ENCODE measurements at regions not wholly inside any gene's neighbourhood (a gene's known extent, or its start where the extent isn't known, plus 50 kb on each side); places are given as distances from the start of the nearest gene placed in this dataset.

GRCh38 chr18:42401131-42401673 lies 446.2 kb downstream of the PIK3C3 start:
- no peak for DNase-seq (ENCODE audit: low read depth)

DNA sequence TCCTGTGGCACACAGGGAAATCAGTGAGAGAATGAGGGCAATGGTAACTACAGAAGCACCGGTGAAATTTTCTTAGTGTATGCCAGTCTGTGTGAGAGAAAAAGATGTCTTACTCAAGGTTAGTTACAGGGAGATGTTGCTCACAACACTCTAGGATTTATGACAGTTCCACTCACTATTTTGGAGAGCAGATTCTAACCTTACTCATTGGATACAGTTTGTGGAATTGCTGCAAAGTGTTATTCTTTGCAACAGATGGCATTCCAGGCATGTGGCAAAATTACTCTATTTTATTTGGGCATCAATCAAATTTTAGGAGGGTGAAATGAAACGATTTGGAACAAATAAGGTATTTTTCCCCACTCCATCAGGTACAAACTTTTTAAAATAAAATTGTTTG lies 449.1 kb downstream of the PIK3C3 start:
- no peak for DNase-seq (ENCODE audit: low read depth)

DNA sequence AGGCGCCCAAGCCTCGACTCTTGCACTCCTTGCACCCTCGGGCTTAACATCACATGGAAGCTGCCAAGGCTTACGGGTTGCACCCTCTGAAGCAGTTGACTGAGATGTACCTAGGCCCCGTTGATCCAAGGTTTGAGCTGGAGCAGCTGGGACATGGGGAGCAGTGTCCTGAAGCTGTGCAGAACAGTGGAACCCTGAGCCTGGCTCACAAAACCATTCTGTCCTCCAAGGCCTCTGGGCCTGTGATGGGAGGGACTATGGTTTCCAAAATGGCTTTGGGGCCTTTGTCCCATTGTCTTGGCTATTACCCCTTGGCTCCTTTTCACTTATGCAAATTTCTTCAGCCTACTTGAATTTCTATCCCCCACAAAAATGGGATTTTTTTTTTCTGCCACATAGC lies 454.0 kb downstream of the PIK3C3 start:
- no peak for DNase-seq (ENCODE audit: low read depth)

DNA sequence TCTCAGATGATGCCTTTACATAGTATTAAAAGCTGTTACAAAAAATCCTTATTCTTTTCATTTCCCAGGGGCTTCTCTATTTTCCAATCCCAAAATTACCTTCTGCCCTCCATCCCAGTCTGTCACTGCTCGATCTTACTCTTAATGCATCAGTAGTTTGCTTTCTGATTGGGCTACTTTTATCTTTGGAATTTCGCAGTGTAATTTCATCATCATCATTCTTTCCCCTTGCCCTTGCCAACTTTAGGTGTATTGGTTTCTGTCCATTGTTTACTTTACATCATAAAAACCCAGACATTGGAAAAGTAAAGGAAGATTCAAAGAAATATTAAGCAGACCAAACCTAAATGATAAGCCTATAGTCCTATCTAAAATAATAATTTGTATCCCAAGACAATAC lies 457.2 kb downstream of the PIK3C3 start:
- DNase-seq (ENCODE audit: low read depth), result no peak

DNA sequence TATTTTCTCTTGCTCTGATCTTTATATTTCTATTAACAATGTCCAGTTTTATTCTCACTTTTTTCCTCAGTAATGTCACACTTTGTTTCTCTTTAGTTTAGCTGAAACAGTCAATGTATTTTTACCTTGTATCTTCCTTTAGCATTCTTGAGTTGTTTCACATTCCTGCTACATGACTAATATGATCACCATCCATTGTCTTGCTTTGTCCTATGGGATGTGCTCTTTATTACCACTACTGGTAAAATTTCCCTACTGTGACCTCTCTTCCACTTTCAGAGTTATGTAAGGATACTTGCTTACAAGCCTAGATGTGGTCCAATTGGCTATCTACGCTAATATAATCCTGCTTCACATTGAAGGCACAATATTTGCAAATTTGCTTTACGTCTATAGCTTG lies 457.9 kb downstream of the PIK3C3 start:
- DNase-seq (ENCODE audit: low read depth), result peak; percentile 41

DNA sequence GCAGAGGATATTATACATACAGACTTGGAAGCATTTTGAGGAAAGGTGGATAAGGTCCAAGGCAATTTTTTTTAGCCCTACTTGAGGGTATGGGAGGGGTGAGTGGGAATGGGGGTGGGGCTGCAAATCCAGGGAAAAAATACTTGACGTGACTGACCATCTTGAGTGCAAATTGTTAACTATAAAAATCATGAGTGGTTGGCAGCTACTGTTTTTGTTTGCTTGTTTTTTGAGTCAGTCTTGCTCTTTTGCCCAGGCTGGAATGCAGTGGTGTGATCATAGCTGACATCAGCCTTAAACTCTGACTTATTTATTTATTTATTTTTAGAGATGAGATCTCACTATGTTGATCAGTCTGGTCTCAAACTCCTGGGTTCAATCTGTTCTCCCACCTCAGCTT lies 458.8 kb downstream of the PIK3C3 start:
- DNase-seq (ENCODE audit: low read depth), result peak; percentile 23

DNA sequence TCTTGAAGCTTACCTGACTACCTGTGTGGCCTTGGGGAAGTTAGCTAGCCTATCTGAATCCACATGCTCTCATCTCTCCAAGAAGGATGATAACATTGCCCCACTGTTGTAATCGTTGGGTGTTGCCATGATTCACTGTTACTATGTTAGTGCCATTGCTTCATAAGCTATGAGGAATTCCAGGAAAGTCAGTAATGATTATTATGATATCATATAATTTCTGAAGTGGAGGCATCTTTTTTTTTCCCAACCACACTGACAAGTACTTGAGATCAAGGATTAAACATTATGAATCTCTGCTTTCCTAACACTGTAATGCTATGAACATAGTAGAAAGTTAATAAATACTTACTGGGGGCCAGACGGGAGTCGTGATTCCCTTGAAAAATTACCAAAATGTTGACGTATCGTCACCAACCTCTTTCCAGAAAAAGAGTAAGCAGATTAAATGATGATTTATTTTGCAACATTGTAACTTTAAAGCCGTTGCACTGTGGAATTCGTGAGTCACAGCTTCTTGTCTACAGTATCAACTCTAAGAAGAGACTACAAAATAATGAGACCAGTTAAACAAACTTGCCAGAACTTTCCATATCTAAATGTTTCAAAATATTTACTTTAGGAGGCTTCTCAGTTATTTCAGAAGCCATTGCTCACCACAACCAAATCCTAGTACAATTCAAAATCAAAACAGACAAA lies 459.9 kb downstream of the PIK3C3 start:
- DNase-seq (ENCODE audit: low read depth), result peak; percentile 71

GRCh38 chr18:42417189-42417588 lies 462.2 kb downstream of the PIK3C3 start:
- no peak for DNase-seq (ENCODE audit: low read depth)

DNA sequence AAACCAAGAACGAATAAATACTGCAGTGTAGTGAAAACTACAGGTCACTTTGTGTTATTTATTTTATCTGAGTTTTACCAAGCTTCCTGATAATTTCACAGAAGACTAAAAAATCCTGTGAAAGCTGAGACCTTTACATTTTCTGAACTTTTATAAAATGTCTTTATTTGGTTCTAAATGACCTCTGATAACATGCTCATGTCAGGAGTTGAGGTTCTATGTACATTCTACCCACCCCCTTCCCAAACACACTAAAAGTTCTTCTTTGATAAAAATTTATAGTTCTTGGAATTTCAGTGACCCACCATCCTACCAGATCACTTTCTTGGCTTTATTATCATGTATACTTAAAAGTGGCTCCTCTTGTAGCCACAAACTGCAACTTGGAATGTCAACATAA lies 463.1 kb downstream of the PIK3C3 start:
- no peak for DNase-seq (ENCODE audit: low read depth)

- no peak for DNase-seq (ENCODE audit: low read depth)
Observed at GRCh38 chr18:42425025-42425424, 470.0 kb downstream of the PIK3C3 start.

GRCh38 chr18:42426496-42427015 lies 471.5 kb downstream of the PIK3C3 start:
- no peak for DNase-seq (ENCODE audit: low read depth)

DNA sequence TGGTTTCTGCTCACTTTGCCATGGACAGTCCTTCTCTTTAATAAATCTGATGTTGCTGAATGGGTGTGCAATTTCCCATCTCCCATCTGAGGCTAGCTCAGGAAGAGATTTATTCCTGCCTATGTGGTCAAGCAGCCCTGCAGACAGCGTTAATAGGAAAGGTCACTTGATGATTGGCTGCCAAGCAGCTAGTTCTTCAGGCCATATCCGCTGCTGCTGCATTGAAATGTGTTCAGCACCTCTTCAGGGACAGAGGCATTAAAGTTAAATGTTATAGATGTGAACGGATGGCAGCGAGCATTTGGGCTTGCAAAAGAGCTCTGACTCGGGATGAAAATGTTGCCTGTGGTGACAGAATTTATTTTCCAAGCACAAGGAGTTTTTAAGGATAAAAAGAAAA lies 474.2 kb downstream of the PIK3C3 start:
- no peak for DNase-seq (ENCODE audit: low read depth)

DNA sequence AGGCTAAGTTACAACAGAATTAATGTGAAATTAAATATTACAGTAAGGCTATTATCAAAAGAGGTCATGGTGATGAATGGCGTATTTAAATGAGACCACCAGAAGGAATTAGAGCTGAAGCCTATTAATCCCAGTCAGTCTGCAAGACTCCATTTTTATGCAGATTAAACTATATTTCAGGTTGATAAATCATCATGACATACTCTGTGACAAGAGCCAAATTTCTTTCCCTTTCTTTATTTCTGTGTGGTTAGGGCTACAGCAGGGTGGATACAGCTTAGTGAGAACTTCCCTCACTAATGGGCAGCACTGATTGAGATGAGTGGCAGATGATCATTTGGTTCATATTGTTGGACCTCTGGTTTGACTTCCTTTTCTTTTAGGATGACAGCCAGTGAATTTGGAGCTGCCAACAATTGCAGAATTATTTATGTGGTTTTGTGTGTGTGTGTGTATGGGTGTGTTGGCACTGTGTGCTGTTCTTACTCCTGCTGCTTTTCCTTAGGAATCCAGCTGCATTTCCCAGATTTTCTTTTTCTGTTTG lies 481.3 kb downstream of the PIK3C3 start:
- no peak for DNase-seq (ENCODE audit: low read depth)

DNA sequence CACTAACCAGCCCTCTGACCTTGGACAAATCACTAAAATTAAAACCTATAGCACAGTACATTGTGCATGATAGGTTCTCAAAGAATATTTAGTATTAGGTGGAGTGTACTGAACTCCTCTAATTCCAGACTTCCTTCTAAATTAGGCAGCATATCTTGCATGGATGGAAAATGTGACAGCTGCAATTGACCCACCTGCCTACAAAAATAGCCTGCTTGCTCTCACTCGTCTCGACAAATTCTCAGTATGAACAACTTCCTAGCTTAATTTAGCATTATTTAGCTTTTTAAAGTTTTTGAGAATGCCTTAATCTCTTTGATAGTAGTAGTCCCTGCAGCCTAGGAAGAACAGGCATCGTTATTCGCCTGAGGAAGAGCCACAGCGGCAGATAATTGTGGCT lies 482.0 kb downstream of the PIK3C3 start:
- no peak for DNase-seq (ENCODE audit: low read depth)

DNA sequence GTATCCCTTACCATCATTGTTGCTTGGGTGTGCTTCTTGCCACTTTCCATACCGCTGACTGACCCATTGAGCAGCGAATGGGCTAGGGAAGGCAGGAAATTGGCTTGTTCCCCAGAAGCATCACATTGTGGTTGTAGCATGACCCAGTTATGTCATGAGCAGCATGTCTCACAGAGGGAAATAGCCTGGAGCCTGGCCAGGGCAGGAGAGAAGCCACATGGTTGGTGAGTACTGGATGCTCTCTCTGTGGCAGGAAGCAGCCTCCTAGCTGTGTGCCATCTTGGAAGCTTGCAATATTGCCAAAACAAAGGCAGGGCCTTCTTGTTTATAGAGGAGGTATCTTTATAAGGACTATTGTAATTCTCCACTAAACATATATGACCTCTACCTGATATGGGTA lies 482.6 kb downstream of the PIK3C3 start:
- DNase-seq (ENCODE audit: low read depth), result no peak

- no peak for DNase-seq (ENCODE audit: low read depth)
Observed at GRCh38 chr18:42442656-42443055, 487.6 kb downstream of the PIK3C3 start.

- no peak for DNase-seq (ENCODE audit: low read depth)
Observed at GRCh38 chr18:42444349-42444748, 489.3 kb downstream of the PIK3C3 start.

- no peak for DNase-seq (ENCODE audit: low read depth)
Observed at GRCh38 chr18:42445359-42445758, 490.3 kb downstream of the PIK3C3 start.

- DNase-seq (ENCODE audit: low read depth), result peak; percentile 75
Observed at GRCh38 chr18:42446195-42446594, 491.2 kb downstream of the PIK3C3 start.

DNA sequence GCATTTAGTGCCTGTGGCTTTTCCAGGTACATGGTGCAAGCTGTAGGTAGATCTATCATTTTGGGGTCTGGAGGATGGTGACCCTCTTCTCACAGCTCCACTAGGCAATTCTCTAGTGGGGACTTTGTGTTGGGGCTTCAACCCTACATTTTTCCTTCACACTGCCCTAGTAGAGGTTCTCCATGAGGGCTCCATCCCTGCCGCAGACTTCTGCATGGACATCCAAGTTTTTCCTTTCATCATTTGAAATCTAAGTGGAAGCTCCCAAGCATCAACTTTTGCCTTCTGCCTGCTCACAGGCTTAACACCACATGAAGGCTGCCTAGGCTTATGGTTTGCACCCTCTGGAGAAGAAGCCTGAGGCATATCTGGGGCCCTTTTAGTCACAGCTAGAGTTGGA lies 492.7 kb downstream of the PIK3C3 start:
- no peak for DNase-seq (ENCODE audit: low read depth)

DNA sequence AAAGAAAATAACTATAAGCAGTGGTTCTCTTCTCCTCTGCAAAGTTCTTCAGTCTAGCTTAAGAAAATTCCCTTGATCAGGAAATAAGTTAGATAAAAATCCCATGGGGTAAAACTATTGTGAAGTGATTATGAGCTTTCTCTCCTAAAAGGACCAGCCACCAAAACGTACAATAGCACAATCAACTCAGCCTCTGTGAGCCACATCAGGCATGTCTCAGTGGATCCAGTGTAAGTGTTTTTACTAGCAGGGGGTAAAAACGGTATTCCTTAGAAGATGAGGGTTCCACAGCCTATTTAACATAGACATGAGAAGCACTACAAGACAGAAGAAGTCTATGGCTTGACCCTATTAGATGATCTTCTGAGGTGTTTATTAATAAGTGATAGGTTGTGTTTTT lies 503.2 kb downstream of the PIK3C3 start:
- DNase-seq (ENCODE audit: low read depth), result no peak

- no peak for DNase-seq (ENCODE audit: low read depth)
Observed at GRCh38 chr18:42459873-42460272, 504.8 kb downstream of the PIK3C3 start.

- no peak for DNase-seq (ENCODE audit: low read depth)
Observed at GRCh38 chr18:42471885-42472284, 516.9 kb downstream of the PIK3C3 start.

GRCh38 chr18:42473611-42474010 lies 518.6 kb downstream of the PIK3C3 start:
- no peak for DNase-seq (ENCODE audit: low read depth)

All from HS-5 (cell line).